Prostate gland (tissue), 2 donors: ENCODE measurements at regions not wholly inside any gene's neighbourhood (a gene's known extent, or its start where the extent isn't known, plus 50 kb on each side); places are given as distances from the start of the nearest gene placed in this dataset.

Experiments
- POLR2A ChIP-seq: fragments of 450-650 bp; IDR thresholded peaks from one replicate; pipeline ENCODE4 v1.6.1; 2016; ENCODE audit warnings: antibody characterized with exemption, mild to moderate bottlenecking
- POLR2AphosphoS5 ChIP-seq: sonication (generic); formaldehyde crosslinking; IDR thresholded peaks from one replicate; pipeline ENCODE4 v1.6.1; 2017; ENCODE audit warnings: antibody characterized with exemption
- TF ChIP-seq, protein P1 (sequence below), 4 experiments: fragments of 200-600 bp in 2 of 4; fragments of 450-650 bp in 2 of 4; sonication (generic) in 2 of 4; IDR thresholded peaks; 1 replicate in 3 of 4; 2 replicates in 1 of 4; pipeline ENCODE4 v1.5.1; 2016 to 2019; ENCODE audit warnings: antibody characterized with exemption in 4 of 4, mild to moderate bottlenecking in 2 of 4, moderate library complexity in 2 of 4

DNA sequence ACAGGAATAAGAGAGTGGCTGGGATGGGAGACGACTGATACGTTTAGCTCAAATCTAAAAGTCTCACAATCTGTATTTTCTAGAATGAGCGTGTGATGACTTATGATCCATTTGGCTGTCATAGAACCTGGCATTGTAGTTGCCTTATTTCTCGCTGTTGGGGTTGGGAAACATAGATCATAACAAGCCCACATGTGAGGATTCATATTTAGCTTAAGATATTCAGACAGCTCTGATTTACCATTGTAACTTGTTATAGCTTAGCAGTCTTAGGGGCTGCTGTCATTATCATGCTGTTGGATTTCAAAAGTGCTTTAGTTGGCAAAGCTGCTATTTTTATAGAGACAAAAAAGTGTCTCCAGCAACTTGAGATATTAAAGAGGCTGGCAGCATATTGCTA is 871.3 kb downstream of the ZPLD1 start:
- TF ChIP-seq, protein P1, sequence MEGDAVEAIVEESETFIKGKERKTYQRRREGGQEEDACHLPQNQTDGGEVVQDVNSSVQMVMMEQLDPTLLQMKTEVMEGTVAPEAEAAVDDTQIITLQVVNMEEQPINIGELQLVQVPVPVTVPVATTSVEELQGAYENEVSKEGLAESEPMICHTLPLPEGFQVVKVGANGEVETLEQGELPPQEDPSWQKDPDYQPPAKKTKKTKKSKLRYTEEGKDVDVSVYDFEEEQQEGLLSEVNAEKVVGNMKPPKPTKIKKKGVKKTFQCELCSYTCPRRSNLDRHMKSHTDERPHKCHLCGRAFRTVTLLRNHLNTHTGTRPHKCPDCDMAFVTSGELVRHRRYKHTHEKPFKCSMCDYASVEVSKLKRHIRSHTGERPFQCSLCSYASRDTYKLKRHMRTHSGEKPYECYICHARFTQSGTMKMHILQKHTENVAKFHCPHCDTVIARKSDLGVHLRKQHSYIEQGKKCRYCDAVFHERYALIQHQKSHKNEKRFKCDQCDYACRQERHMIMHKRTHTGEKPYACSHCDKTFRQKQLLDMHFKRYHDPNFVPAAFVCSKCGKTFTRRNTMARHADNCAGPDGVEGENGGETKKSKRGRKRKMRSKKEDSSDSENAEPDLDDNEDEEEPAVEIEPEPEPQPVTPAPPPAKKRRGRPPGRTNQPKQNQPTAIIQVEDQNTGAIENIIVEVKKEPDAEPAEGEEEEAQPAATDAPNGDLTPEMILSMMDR (IDR thresholded peaks at IDR 0.05): no peak
- no peak for TF ChIP-seq POLR2A
- TF ChIP-seq POLR2AphosphoS5: no peak
